ENCODE measurements at regions not wholly inside any gene's neighbourhood (a gene's known extent, or its start where the extent isn't known, plus 50 kb on each side); places are given as distances from the start of the nearest gene placed in this dataset.

DNA sequence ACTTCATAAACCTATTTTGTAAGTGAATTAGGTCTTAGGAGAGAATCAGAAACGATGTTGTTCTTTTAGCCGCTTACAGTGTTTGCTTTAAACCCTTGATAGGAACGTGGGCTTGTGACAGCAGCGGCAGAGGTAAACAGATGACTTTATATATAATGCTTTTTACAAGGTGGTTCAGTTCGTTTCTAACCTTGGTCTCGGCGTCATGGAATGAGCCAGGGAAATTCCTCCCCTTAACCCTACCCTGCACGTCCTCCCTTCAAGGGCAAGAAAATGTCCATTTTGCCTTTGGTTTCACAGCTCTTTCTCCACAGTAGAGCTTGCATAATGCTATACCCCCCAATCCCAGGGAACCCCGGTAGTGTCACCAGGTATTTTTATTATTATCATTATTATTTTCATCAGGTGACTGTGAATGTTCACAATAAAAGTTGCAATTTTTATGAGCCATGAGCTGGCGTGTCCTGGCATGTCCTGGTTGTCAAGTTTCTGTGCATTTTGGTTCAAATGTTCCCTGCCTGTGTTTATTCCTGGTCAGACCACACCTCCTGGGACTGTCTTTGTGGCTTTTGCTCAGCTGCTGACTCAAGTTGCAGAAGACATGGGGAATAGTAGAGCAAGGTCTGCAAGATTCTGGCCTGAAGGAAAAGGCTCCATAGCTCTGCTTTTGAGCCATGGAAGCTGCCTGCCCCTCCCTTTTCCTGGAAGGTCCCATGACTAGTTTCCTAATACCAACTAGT lies 112.8 kb upstream of the BMP2 start:
- no peak for DNase-seq (ENCODE audit: low read depth)
- no peak overlapping the region for H3K4me3 ChIP-seq (ENCODE audit: low read depth, low read length)
- TF ChIP-seq CTCF (IDR thresholded peaks at IDR 0.05; ENCODE audit: insufficient read depth, low read depth, low read length, missing control alignments), result no peak

DNA sequence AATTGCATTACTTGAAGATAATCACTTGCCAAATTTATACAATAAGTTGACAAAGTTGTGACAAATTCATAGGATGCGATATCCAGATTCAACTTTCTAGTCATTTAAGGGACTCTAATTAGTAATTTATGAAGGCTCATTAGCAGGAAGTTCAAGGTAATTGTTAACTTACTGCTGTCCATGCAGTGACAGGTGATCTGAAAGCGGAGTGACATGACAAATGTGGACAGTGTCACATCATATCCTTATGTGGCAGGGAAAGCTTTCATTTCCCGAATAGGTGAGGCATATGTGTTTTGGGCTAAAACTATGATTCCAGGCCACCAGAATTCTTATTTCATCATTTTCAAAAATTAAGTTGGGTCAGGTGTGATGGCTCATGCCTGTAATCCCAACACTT lies 115.9 kb upstream of the BMP2 start:
- TF ChIP-seq CTCF (IDR thresholded peaks at IDR 0.05; ENCODE audit: insufficient read depth, low read depth, low read length, missing control alignments), result no peak
- H3K4me3 ChIP-seq (ENCODE audit: low read depth, low read length), result no peak overlapping the region
- no peak for DNase-seq (ENCODE audit: low read depth)

DNA sequence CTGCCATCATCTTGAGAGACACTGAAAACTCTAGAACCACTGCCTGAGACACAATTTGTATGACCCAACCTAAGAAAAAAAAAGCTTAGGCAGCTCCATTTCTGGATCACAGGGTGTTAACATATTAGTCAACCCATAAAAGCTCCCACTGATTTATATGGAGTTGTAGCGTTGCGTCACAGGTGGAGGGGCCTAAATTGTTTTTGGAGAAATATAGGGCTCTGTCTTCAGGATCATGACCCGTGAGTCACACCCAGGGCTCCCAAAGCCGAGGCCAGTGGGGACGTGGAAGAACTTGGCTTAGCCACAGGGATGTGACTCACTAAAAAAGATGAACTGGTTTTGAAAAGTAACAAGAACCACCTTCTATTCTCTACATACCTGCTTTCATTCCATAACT lies 116.5 kb upstream of the BMP2 start:
- no peak for TF ChIP-seq CTCF (IDR thresholded peaks at IDR 0.05; ENCODE audit: insufficient read depth, low read depth, low read length, missing control alignments)

DNA sequence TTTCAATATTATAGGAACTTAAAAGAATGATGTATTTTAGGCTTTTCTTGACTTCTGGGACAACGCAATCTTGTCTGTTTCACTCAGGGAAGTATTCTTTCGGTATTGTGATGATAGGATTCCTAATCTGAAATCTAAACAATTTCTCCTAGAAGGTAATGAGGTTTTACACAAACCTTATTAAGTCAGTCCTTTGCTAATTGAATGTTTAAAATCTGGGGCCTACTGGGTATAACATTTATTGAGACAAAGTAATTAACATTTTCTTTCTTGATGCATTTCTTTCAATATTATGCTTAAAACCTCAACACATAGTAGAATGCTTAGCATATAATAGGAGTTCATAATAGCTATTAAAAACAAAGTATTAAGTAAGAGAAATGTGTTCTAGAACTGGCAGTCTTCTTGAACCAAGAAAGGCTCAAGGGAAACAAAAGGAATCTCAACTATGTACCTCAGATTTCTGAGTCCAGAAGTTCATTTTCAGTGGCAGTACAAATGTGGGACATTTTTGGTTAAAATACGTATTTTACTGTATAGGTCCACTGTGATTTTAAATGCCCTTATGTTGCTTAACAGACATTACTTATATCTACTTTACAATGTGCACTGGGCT lies 121.4 kb upstream of the BMP2 start:
- DNase-seq (ENCODE audit: low read depth), result no peak
- H3K4me3 ChIP-seq (ENCODE audit: low read depth, low read length), result no peak overlapping the region
- no peak for TF ChIP-seq CTCF (IDR thresholded peaks at IDR 0.05; ENCODE audit: insufficient read depth, low read depth, low read length, missing control alignments)

More for the DNA sequence above, 116.5 kb upstream of the BMP2 start:
- H3K4me3 ChIP-seq (ENCODE audit: low read depth, low read length), result no peak overlapping the region
- no peak for DNase-seq (ENCODE audit: low read depth)

- H3K4me3 ChIP-seq (ENCODE audit: low read depth, low read length), result no peak overlapping the region
- TF ChIP-seq CTCF (IDR thresholded peaks at IDR 0.05; ENCODE audit: insufficient read depth, low read depth, low read length, missing control alignments), result no peak
- DNase-seq (ENCODE audit: low read depth), result peak; percentile 7
These were observed 122.5 kb upstream of the BMP2 start for GRCh38 chr20:6644813-6645628.

DNA sequence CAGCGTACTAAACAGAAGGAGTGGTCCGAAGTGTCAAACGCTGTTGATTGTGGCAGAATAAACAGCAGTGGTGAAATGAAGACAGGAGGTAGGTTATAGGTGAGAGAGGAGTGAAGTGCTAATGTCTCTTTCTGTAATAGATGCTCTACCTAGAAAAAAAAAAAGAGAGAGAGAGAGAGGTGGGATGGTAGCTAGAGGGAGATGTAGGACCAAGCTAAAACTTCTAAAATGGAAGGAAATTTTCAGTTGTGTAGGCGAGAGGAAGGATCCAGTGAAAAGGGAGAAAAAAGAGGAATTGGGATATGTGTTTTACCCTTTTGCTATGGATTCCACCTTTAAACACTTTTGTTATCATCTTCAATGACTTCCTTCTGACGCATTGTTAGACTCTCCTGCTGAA lies 126.5 kb upstream of the BMP2 start:
- H3K4me3 ChIP-seq (ENCODE audit: low read depth, low read length), result no peak overlapping the region
- TF ChIP-seq CTCF (IDR thresholded peaks at IDR 0.05; ENCODE audit: insufficient read depth, low read depth, low read length, missing control alignments), result no peak
- DNase-seq (ENCODE audit: low read depth), result no peak

Measured in GM12865 (cell line).